ENCODE measurements at regions not wholly inside any gene's neighbourhood (a gene's known extent, or its start where the extent isn't known, plus 50 kb on each side); places are given as distances from the start of the nearest gene placed in this dataset.

DNA sequence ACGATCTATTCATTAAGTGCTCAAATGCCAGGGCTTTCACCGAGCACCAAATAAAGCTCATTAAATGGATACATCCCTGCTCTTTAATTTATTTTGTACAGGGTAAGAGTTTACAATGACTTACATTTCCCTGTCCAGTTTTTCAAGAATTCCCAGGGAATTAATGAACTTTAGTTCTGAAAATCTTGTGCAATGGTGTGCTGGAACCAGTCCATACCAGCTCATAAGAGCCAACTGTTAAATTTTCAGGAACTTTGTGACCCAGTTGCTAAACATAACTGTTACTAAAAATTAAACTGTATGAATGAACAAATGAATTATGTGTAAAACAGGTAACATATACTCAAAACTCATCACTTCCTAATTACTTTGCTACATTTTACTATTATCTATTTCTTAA, 191.7 kb upstream of the RASGEF1B start:
- TF ChIP-seq EP300 (conservative IDR thresholded peaks at IDR 0.05; ENCODE audit: poor library complexity, severe bottlenecking) (no peak), EZH2 (IDR thresholded peaks at IDR 0.05; ENCODE audit: borderline replicate concordance, insufficient read depth, low read length, poor library complexity, severe bottlenecking) (no peak)
